ENCODE measurements at regions not wholly inside any gene's neighbourhood (a gene's known extent, or its start where the extent isn't known, plus 50 kb on each side); places are given as distances from the start of the nearest gene placed in this dataset.

- H3K4me1 ChIP-seq (ENCODE audit: control insufficient read depth, extremely low read depth, insufficient read depth, low read length): no peaks in the 10 kb centered on the region
- ChIA-PET CTCF (interaction anchor here (0.6 to 2.8 kb wide), 30 partner anchors 9 to 737 kb away, joined by 3 to 36 read pairs (median 5); no protein-coding TSS in a partner anchor), POLR2A (no interaction called here)
- H3K27ac ChIP-seq (ENCODE audit: insufficient read depth, low read depth, low read length): no peak overlapping the region
- no peaks in the 10 kb centered on the region for H4K20me1 ChIP-seq (replicated peaks; ENCODE audit: control insufficient read depth, extremely low read depth, insufficient read depth, low read length)
- no peak overlapping the region for H3K4me3 ChIP-seq (replicated peaks in 1 of 3; ENCODE audit: insufficient read depth in 1 of 3, low read depth in 1 of 3, low read length in 3 of 3)
- no peaks in the 10 kb centered on the region for H3K9me1 ChIP-seq (replicated peaks; ENCODE audit: control insufficient read depth, extremely low read depth, insufficient read depth, low read length)
- dilution Hi-C loops (cut with MboI; ENCODE audit: extremely low pct_ligation_motif_present, low sequenced_read_pairs): no loop called here
- no peak overlapping the region for H2AFZ ChIP-seq (ENCODE audit: low read depth, low read length)
- DNase-seq (ENCODE audit: low read depth, low spot score) (peak; percentile 50), FAIRE-seq (peak; percentile 88)
- no peak overlapping the region for H3K9ac ChIP-seq (replicated peaks; ENCODE audit: extremely low read depth, insufficient read depth, low read length)
- intact Hi-C loops (cut with micrococcal nuclease): loop anchor here (5.0 kb wide), 1 partner anchor 372 kb away; no protein-coding TSS in a partner anchor
- H3K27me3 ChIP-seq (ENCODE audit: control insufficient read depth in 2 of 2, insufficient read depth in 2 of 2, low read length in 2 of 2): no peaks in the 10 kb centered on the region
- no peaks in the 10 kb centered on the region for H3K9me3 ChIP-seq (replicated peaks; ENCODE audit: control insufficient read depth, insufficient read depth, low read length)
- no peak overlapping the region for H3K4me2 ChIP-seq (ENCODE audit: insufficient read depth, low read length)
- peak; percentile 70 to 72 for TF ChIP-seq CTCF (IDR thresholded peaks at IDR 0.05; ENCODE audit: extremely low read depth in 1 of 2, insufficient read depth in 1 of 2, low read depth in 1 of 2, low read length in 2 of 2)
- no peak for TF ChIP-seq POLR2AphosphoS5 (IDR thresholded peaks at IDR 0.05; ENCODE audit: insufficient read depth, low read depth, low read length)
- no peaks in the 10 kb centered on the region for H3K79me2 ChIP-seq (ENCODE audit: control insufficient read depth, insufficient read depth, low read length)
- no peaks in the 10 kb centered on the region for H3K36me3 ChIP-seq (ENCODE audit: control insufficient read depth in 2 of 2, extremely low read depth in 1 of 2, insufficient read depth in 2 of 2, low read length in 2 of 2)
- no TSS peak for BruUV-seq (replicated peaks)
Measured at GRCh38 chr1:111030590-111030989, 66.9 kb upstream of the LRIF1 start.

GRCh38 chr1:111025109-111025508 lies 61.4 kb upstream of the LRIF1 start:
- TF ChIP-seq JUN (IDR thresholded peaks at IDR 0.05; ENCODE audit: borderline replicate concordance, insufficient read depth, insufficient read length, low read depth) (no peak), GATA2 (IDR thresholded peaks at IDR 0.05; ENCODE audit: insufficient read depth, insufficient read length, low read depth, low read length) (no peak), MYC (IDR thresholded peaks at IDR 0.05; ENCODE audit: low read depth, low read length) (no peak)
- H3K9ac ChIP-seq (replicated peaks; ENCODE audit: extremely low read depth, insufficient read depth, low read length): no peak overlapping the region
- ChIA-PET POLR2A (no interaction called here), CTCF (no interaction called here)
- no peak overlapping the region for H3K4me2 ChIP-seq (ENCODE audit: insufficient read depth, low read length)
- dilution Hi-C loops (cut with MboI; ENCODE audit: extremely low pct_ligation_motif_present, low sequenced_read_pairs) (no loop called here), intact Hi-C loops (cut with micrococcal nuclease) (no loop called here)
- H3K9me3 ChIP-seq (replicated peaks; ENCODE audit: control insufficient read depth, insufficient read depth, low read length): no peaks in the 10 kb centered on the region
- H4K20me1 ChIP-seq (replicated peaks; ENCODE audit: control insufficient read depth, extremely low read depth, insufficient read depth, low read length): no peaks in the 10 kb centered on the region
- no peaks in the 10 kb centered on the region for H3K27me3 ChIP-seq (ENCODE audit: control insufficient read depth in 2 of 2, insufficient read depth in 2 of 2, low read length in 2 of 2)
- no peak overlapping the region for H2AFZ ChIP-seq (ENCODE audit: low read depth, low read length)
- FAIRE-seq: no peak
- no TSS peak for BruUV-seq (replicated peaks)
- H3K79me2 ChIP-seq (ENCODE audit: control insufficient read depth, insufficient read depth, low read length): no peaks in the 10 kb centered on the region
- H3K27ac ChIP-seq (ENCODE audit: insufficient read depth, low read depth, low read length): no peak overlapping the region
- H3K4me3 ChIP-seq (replicated peaks in 1 of 3; ENCODE audit: insufficient read depth in 1 of 3, low read depth in 1 of 3, low read length in 3 of 3): no peak overlapping the region
- H3K36me3 ChIP-seq (ENCODE audit: control insufficient read depth in 2 of 2, extremely low read depth in 1 of 2, insufficient read depth in 2 of 2, low read length in 2 of 2): no peaks in the 10 kb centered on the region
- no peaks in the 10 kb centered on the region for H3K4me1 ChIP-seq (ENCODE audit: control insufficient read depth, extremely low read depth, insufficient read depth, low read length)
- no peaks in the 10 kb centered on the region for H3K9me1 ChIP-seq (replicated peaks; ENCODE audit: control insufficient read depth, extremely low read depth, insufficient read depth, low read length)
- DNase-seq (ENCODE audit: low read depth, low spot score): no peak
